PC-3 (cell line): ENCODE measurements at regions not wholly inside any gene's neighbourhood (a gene's known extent, or its start where the extent isn't known, plus 50 kb on each side); places are given as distances from the start of the nearest gene placed in this dataset.

Source experiments
- ATAC-seq: fragments of 200-7000 bp; cut with Tn5 transposase; 2 replicates; pipeline ENCODE4 v1.9.1; 2020; ENCODE audit warnings: mild to moderate bottlenecking, moderate library complexity
- BruUV-seq: library from RNA; stranded (reverse); fragments of 400-500 nt; replicated peaks from 2 replicates; lab custom pipeline; 2021; lab: Mats Ljungman, UMichigan
- CTCF ChIA-PET: fragments of 300-600 bp; sonication (Branson Sonifier 250); formaldehyde crosslinking; loops from one replicate; lab custom pipeline; 2022; ENCODE audit warnings: antibody characterized with exemption; lab: Charles Lee
- POLR2A ChIA-PET: fragments of 300-600 bp; sonication (Branson Sonifier 250); formaldehyde crosslinking; loops from one replicate; lab custom pipeline; 2022; ENCODE audit warnings: antibody characterized with exemption; ENCODE audit not compliant: unreplicated experiment; lab: Charles Lee
- DNase-seq: peaks from one replicate; pipeline ENCODE4 v3.0.0-alpha.2; 2015
- H2AFZ ChIP-seq: fragments of 300-600 bp; sonication (generic); 2 replicates; pipeline ENCODE4 v1.6.0; 2016; ENCODE audit warnings: antibody characterized with exemption, low read length
- H3F3A ChIP-seq: fragments of 300-600 bp; sonication (generic); one replicate; pipeline ENCODE4 v1.6.0; 2017; ENCODE audit warnings: antibody characterized with exemption, low read length, control low read depth, mild to moderate bottlenecking; ENCODE audit not compliant: unreplicated experiment
- H3K27ac ChIP-seq: fragments of 300-600 bp; sonication (generic); 2 replicates; pipeline ENCODE4 v1.5.1; 2016; ENCODE audit warnings: mild to moderate bottlenecking, low read length
- H3K27me3 ChIP-seq: fragments of 300-600 bp; sonication (generic); 2 replicates; pipeline ENCODE4 v1.6.1; 2016; ENCODE audit warnings: low read length, mixed read lengths
- H3K36me3 ChIP-seq: fragments of 300-600 bp; sonication (generic); 2 replicates; pipeline ENCODE4 v1.6.1; 2016; ENCODE audit warnings: low read depth, mixed run types, low read length, mixed read lengths
- H3K4me1 ChIP-seq: fragments of 300-600 bp; sonication (generic); 2 replicates; pipeline ENCODE4 v1.5.1; 2016; ENCODE audit warnings: low read length; ENCODE audit not compliant: insufficient read depth
- H3K4me2 ChIP-seq: fragments of 300-600 bp; sonication (generic); 2 replicates; pipeline ENCODE4 v1.6.0; 2016; ENCODE audit warnings: low read length
- H3K4me3 ChIP-seq: fragments of 300-600 bp; sonication (generic); 2 replicates; pipeline ENCODE4 v1.5.1; 2016; ENCODE audit warnings: mild to moderate bottlenecking, low read length, mixed read lengths
- H3K79me2 ChIP-seq: fragments of 300-600 bp; sonication (generic); 2 replicates; pipeline ENCODE4 v1.6.1; 2017; ENCODE audit warnings: low read length, mixed read lengths
- H3K9ac ChIP-seq: fragments of 300-600 bp; sonication (generic); 2 replicates; pipeline ENCODE4 v1.6.0; 2016; ENCODE audit warnings: mild to moderate bottlenecking, low read length
- H3K9me2 ChIP-seq: fragments of 300-600 bp; sonication (generic); replicated peaks from 2 replicates; pipeline ENCODE4 v1.6.1; 2016; ENCODE audit warnings: mixed run types, low read length, mixed read lengths
- H3K9me3 ChIP-seq: fragments of 300-600 bp; sonication (generic); 2 replicates; pipeline ENCODE4 v1.6.1; 2016; ENCODE audit warnings: low read length, mixed read lengths
- H4K20me1 ChIP-seq: fragments of 300-600 bp; sonication (generic); 2 replicates; pipeline ENCODE4 v1.6.1; 2016; ENCODE audit warnings: low read length, mixed read lengths
- EZH2 ChIP-seq: fragments of 300-600 bp; sonication (generic); IDR thresholded peaks from one replicate; pipeline ENCODE4 v1.6.1; 2017; ENCODE audit warnings: antibody characterized with exemption, mild to moderate bottlenecking, low read length; ENCODE audit not compliant: unreplicated experiment
- EZH2phosphoT487 ChIP-seq: fragments of 300-600 bp; sonication (generic); IDR thresholded peaks from 2 replicates; pipeline ENCODE4 v1.6.1; 2018; ENCODE audit warnings: mild to moderate bottlenecking, antibody characterized with exemption, low read length, borderline replicate concordance
- intact Hi-C: fragments of 100-400 bp; cut with micrococcal nuclease; formaldehyde crosslinking; loops from 2 replicates; pipeline ENCODE4 v1.9.0; 2023
- TF ChIP-seq, protein P1 (sequence below): fragments of 300-600 bp; sonication (generic); conservative IDR thresholded peaks from 2 replicates; pipeline ENCODE4 v1.5.1; 2017; ENCODE audit warnings: antibody characterized with exemption, low read depth, mild to moderate bottlenecking, low read length

DNA sequence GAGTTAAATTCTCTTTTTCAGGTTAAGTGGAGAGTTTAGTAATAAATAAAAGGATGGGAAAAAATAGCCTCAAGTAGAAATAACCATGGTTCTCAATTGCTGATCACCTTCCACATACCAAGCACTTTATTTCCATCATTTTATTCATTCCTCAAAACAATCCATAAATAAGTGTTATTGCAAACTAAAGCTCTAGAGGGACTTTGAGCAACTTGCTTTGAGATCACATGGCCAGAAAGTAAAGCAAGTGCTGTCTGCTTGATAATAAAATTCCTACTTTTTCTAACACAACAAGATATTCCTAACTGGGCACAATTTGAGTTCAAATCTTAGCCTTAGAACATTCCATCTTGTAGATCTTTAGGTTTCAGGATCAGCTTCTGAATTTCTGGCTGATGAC, 97.1 kb upstream of the C1orf87 start:
- Histone ChIP-seq H3K4me2 (no peak overlapping the region), H2AFZ (no peak overlapping the region), H3K36me3 (no peaks in the 10 kb centered on the region), H3K9ac (no peak overlapping the region), H3K9me2 (no peaks in the 10 kb centered on the region), H3K4me1 (peaks cover 9% of the 10 kb centered on the region; the same call in 1 of the 2 replicates), H3K27me3 (peaks cover 10% of the 10 kb centered on the region), H3K9me3 (no peaks in the 10 kb centered on the region), H3K79me2 (no peaks in the 10 kb centered on the region), H3K4me3 (no peak overlapping the region), H3K27ac (no peak overlapping the region), H3F3A (no peaks in the 10 kb centered on the region), H4K20me1 (no peaks in the 10 kb centered on the region)
- no TSS peak for BruUV-seq
- ChIA-PET CTCF (no interaction called here), POLR2A (no interaction called here)
- DNase-seq = no peak
- TF ChIP-seq, protein P1, sequence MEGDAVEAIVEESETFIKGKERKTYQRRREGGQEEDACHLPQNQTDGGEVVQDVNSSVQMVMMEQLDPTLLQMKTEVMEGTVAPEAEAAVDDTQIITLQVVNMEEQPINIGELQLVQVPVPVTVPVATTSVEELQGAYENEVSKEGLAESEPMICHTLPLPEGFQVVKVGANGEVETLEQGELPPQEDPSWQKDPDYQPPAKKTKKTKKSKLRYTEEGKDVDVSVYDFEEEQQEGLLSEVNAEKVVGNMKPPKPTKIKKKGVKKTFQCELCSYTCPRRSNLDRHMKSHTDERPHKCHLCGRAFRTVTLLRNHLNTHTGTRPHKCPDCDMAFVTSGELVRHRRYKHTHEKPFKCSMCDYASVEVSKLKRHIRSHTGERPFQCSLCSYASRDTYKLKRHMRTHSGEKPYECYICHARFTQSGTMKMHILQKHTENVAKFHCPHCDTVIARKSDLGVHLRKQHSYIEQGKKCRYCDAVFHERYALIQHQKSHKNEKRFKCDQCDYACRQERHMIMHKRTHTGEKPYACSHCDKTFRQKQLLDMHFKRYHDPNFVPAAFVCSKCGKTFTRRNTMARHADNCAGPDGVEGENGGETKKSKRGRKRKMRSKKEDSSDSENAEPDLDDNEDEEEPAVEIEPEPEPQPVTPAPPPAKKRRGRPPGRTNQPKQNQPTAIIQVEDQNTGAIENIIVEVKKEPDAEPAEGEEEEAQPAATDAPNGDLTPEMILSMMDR = no peak
- TF ChIP-seq EZH2phosphoT487 = no peak
- TF ChIP-seq EZH2 = no peak
- ATAC-seq = no peak
- intact Hi-C loops = no loop called here

GRCh38 chr1:60169206-60169605, 95.6 kb upstream of the C1orf87 start:
- no peaks in the 10 kb centered on the region for H3K9me2 ChIP-seq
- H4K20me1 ChIP-seq = no peaks in the 10 kb centered on the region
- no peaks in the 10 kb centered on the region for H3K79me2 ChIP-seq
- H3K4me2 ChIP-seq = no peak overlapping the region
- no peak overlapping the region for H3K9ac ChIP-seq
- H3K36me3 ChIP-seq = no peaks in the 10 kb centered on the region
- no peaks in the 10 kb centered on the region for H3K9me3 ChIP-seq
- no peaks in the 10 kb centered on the region for H3F3A ChIP-seq
- H2AFZ ChIP-seq = no peak overlapping the region
- H3K4me1 ChIP-seq = peaks cover 9% of the 10 kb centered on the region; the same call in 1 of the 2 replicates
- H3K27me3 ChIP-seq = peaks cover 25% of the 10 kb centered on the region
- TF ChIP-seq, protein P1 = no peak
- TF ChIP-seq EZH2phosphoT487 = no peak
- TF ChIP-seq EZH2 = no peak
- no TSS peak for BruUV-seq
- intact Hi-C loops = no loop called here
- ATAC-seq (no peak), DNase-seq (no peak)
- ChIA-PET CTCF (no interaction called here), POLR2A (no interaction called here)
- H3K27ac ChIP-seq = no peak overlapping the region
- H3K4me3 ChIP-seq = no peak overlapping the region

DNA sequence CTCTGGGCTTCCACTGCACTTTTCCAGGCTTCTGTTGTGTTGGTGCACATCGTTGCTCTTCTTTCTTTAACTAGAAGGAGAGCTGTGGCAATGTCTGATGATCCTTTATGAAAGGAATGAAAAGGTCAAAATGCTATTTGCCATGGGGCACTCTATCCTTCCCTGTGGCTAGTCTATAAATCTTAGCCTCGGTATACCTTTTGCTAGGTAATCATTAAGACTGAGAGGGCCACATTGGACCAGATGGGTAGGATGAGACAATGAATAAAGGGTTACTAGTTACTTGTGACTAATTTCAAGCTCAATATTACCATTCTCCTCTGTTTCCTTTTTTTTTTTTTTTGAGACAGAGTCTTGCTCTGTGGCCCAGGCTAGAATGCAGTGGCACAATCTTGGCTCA, 89.4 kb upstream of the C1orf87 start:
- H3K27ac ChIP-seq = no peak overlapping the region
- BruUV-seq = no TSS peak
- H3K36me3 ChIP-seq = no peaks in the 10 kb centered on the region
- H3K4me2 ChIP-seq = no peak overlapping the region
- no peaks in the 10 kb centered on the region for H4K20me1 ChIP-seq
- no peak overlapping the region for H3K4me3 ChIP-seq
- no peak overlapping the region for H3K9ac ChIP-seq
- no peak for ATAC-seq
- peaks cover 38% of the 10 kb centered on the region for H3K27me3 ChIP-seq
- no peaks in the 10 kb centered on the region for H3K9me2 ChIP-seq
- POLR2A ChIA-PET = no interaction called here
- CTCF ChIA-PET = interaction anchor here (0.7 kb wide), 1 partner anchor 192 kb away, joined by 4 read pairs; no protein-coding TSS in a partner anchor
- DNase-seq = no peak
- no peaks in the 10 kb centered on the region for H3K4me1 ChIP-seq
- no peak for TF ChIP-seq EZH2phosphoT487
- TF ChIP-seq, protein P1 = no peak
- no peak for TF ChIP-seq EZH2
- intact Hi-C loops = no loop called here
- no peaks in the 10 kb centered on the region for H3K79me2 ChIP-seq
- no peak overlapping the region for H2AFZ ChIP-seq
- no peaks in the 10 kb centered on the region for H3F3A ChIP-seq
- no peaks in the 10 kb centered on the region for H3K9me3 ChIP-seq
